ENCODE measurements at regions not wholly inside any gene's neighbourhood (a gene's known extent, or its start where the extent isn't known, plus 50 kb on each side); places are given as distances from the start of the nearest gene placed in this dataset.
"Not testable (repeated sequence)": the region's sequence is repeated elsewhere in the genome, so short reads cannot be mapped to it uniquely, and the experiment has no call there.

DNA sequence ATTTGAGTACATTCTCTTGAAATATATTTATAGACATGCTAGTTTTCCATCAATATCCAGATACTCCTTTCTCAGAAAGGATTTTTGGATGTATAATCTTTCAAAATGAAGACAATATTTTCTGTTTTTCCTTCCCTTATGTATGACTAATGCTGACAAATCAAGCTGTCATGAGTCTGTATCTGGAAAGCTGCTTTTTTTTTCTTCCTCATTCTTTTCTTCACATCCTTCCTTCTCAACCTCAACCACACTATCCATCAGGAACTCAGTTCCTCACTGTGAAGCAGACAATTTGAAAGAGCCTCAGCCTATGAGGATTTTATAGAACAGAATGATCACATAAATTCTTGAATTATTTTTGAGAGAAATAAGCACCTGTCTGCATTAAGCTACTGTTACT, 335.9 kb upstream of the EPHA6 start:
- CTCF ChIA-PET: no interaction called here
- intact Hi-C loops (cut with micrococcal nuclease; ENCODE audit: unreplicated experiment): no loop called here
- DNase-seq (ENCODE audit: low spot score): no peak
- BruUV-seq (replicated peaks): no TSS peak
- Histone ChIP-seq H3K4me1 (ENCODE audit: insufficient read depth, low read length, poor library complexity, severe bottlenecking) (no peaks in the 10 kb centered on the region), H3K27me3 (replicated peaks; ENCODE audit: insufficient read depth, low read depth, low read length, poor library complexity) (no peaks in the 10 kb centered on the region), H3K9me3 (ENCODE audit: low read depth, low read length, poor library complexity, severe bottlenecking) (peaks cover 21% of the 10 kb centered on the region), H3K4me3 (ENCODE audit: low read depth, low read length, poor library complexity, severe bottlenecking) (no peak overlapping the region), H3K27ac (ENCODE audit: low read depth, low read length, poor library complexity, severe bottlenecking) (no peak overlapping the region), H3K36me3 (ENCODE audit: insufficient read depth, low read length, poor library complexity, severe bottlenecking) (no peaks in the 10 kb centered on the region)
- no peak for TF ChIP-seq EZH2 (IDR thresholded peaks at IDR 0.05; ENCODE audit: borderline replicate concordance, low read depth, low read length, poor library complexity, severe bottlenecking)
- TF ChIP-seq, protein P1, sequence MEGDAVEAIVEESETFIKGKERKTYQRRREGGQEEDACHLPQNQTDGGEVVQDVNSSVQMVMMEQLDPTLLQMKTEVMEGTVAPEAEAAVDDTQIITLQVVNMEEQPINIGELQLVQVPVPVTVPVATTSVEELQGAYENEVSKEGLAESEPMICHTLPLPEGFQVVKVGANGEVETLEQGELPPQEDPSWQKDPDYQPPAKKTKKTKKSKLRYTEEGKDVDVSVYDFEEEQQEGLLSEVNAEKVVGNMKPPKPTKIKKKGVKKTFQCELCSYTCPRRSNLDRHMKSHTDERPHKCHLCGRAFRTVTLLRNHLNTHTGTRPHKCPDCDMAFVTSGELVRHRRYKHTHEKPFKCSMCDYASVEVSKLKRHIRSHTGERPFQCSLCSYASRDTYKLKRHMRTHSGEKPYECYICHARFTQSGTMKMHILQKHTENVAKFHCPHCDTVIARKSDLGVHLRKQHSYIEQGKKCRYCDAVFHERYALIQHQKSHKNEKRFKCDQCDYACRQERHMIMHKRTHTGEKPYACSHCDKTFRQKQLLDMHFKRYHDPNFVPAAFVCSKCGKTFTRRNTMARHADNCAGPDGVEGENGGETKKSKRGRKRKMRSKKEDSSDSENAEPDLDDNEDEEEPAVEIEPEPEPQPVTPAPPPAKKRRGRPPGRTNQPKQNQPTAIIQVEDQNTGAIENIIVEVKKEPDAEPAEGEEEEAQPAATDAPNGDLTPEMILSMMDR (conservative IDR thresholded peaks at IDR 0.05; ENCODE audit: low read depth, low read length): no peak
- POLR2A ChIA-PET (ENCODE audit: low non-redundant PET): no interaction called here

DNA sequence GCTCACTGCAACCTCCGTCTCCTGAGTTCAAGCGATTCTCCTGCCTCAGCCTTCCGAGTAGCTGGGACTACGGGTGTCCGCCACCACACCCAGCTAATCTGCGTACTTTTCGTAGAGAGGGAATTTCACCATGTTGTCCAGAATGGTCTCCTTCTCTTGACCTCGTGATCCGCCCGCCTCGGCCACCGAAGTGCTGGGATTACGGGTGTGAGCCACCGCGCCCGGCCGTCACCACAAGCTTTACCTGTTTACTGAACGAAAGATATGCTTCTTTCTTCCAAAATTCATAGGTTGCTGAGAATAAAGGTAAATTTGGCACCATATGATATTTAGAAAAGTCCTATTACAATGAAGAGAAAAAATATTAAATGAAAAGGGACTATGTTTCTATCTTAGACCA, 333.5 kb upstream of the EPHA6 start:
- H3K36me3 ChIP-seq (ENCODE audit: insufficient read depth, low read length, poor library complexity, severe bottlenecking): no peaks in the 10 kb centered on the region
- no peak for DNase-seq (ENCODE audit: low spot score)
- H3K27me3 ChIP-seq (replicated peaks; ENCODE audit: insufficient read depth, low read depth, low read length, poor library complexity): no peaks in the 10 kb centered on the region
- peaks cover 21% of the 10 kb centered on the region for H3K9me3 ChIP-seq (ENCODE audit: low read depth, low read length, poor library complexity, severe bottlenecking)
- no TSS peak for BruUV-seq (replicated peaks)
- H3K4me1 ChIP-seq (ENCODE audit: insufficient read depth, low read length, poor library complexity, severe bottlenecking): no peaks in the 10 kb centered on the region
- H3K27ac ChIP-seq (ENCODE audit: low read depth, low read length, poor library complexity, severe bottlenecking): no peak overlapping the region
- ChIA-PET POLR2A (ENCODE audit: low non-redundant PET) (no interaction called here), CTCF (no interaction called here)
- no peak overlapping the region for H3K4me3 ChIP-seq (ENCODE audit: low read depth, low read length, poor library complexity, severe bottlenecking)
- TF ChIP-seq EZH2 (IDR thresholded peaks at IDR 0.05; ENCODE audit: borderline replicate concordance, low read depth, low read length, poor library complexity, severe bottlenecking): no peak
- TF ChIP-seq, protein P1 (conservative IDR thresholded peaks at IDR 0.05; ENCODE audit: low read depth, low read length): no peak
- intact Hi-C loops (cut with micrococcal nuclease; ENCODE audit: unreplicated experiment): no loop called here

DNA sequence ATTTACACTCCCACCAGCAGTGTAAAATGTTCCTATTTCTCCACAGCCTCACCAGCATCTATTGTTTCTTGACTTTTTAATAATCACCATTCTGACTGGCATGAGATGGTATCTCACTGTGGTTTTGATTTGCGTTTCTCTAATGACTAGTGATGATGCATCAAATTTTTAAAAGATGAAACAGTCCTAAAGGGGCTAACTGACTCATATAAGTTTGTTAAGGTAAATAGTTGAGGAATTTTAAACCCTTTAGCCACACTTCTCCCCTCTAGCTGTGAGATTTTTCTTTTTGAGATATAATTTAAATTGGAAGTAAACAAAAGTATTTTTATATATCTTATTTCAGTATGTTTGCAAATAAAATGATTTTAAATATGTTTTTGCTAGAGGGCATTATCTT, 331.2 kb upstream of the EPHA6 start:
- H3K4me3 ChIP-seq (ENCODE audit: low read depth, low read length, poor library complexity, severe bottlenecking); H3K36me3 ChIP-seq (ENCODE audit: insufficient read depth, low read length, poor library complexity, severe bottlenecking); intact Hi-C loops (cut with micrococcal nuclease; ENCODE audit: unreplicated experiment); H3K27me3 ChIP-seq (replicated peaks; ENCODE audit: insufficient read depth, low read depth, low read length, poor library complexity); DNase-seq (ENCODE audit: low spot score); H3K27ac ChIP-seq (ENCODE audit: low read depth, low read length, poor library complexity, severe bottlenecking); POLR2A ChIA-PET (ENCODE audit: low non-redundant PET); CTCF ChIA-PET; H3K4me1 ChIP-seq (ENCODE audit: insufficient read depth, low read length, poor library complexity, severe bottlenecking); BruUV-seq (replicated peaks): not testable (repeated sequence)
- peaks cover 29% of the 10 kb centered on the region for H3K9me3 ChIP-seq (ENCODE audit: low read depth, low read length, poor library complexity, severe bottlenecking)

DNA sequence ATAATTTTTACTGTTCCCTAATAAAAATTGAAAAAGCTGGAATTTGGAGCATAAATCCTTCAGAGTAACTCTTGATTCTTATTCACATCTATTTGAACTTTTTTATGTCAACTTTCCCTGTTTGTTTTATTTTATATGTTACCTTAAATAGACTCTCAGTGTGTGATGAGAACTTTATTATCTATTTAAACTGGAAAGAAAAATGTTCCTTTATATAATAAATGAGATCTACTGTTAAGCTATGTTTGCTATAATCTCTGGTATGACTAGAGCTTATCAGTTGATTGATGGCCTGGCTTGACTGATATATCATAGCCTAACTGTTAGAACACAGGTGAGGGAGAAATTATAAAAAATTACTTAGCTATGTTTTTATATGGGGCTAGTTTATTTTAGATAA, 330.6 kb upstream of the EPHA6 start:
- H3K27me3 ChIP-seq (replicated peaks; ENCODE audit: insufficient read depth, low read depth, low read length, poor library complexity): no peaks in the 10 kb centered on the region
- DNase-seq (ENCODE audit: low spot score): no peak
- H3K27ac ChIP-seq (ENCODE audit: low read depth, low read length, poor library complexity, severe bottlenecking): no peak overlapping the region
- no peaks in the 10 kb centered on the region for H3K36me3 ChIP-seq (ENCODE audit: insufficient read depth, low read length, poor library complexity, severe bottlenecking)
- ChIA-PET CTCF (no interaction called here), POLR2A (ENCODE audit: low non-redundant PET) (no interaction called here)
- intact Hi-C loops (cut with micrococcal nuclease; ENCODE audit: unreplicated experiment): no loop called here
- TF ChIP-seq, protein P1 (conservative IDR thresholded peaks at IDR 0.05; ENCODE audit: low read depth, low read length): no peak
- no peak for TF ChIP-seq EZH2 (IDR thresholded peaks at IDR 0.05; ENCODE audit: borderline replicate concordance, low read depth, low read length, poor library complexity, severe bottlenecking)
- BruUV-seq (replicated peaks): no TSS peak
- no peaks in the 10 kb centered on the region for H3K4me1 ChIP-seq (ENCODE audit: insufficient read depth, low read length, poor library complexity, severe bottlenecking)
- peaks cover 30% of the 10 kb centered on the region for H3K9me3 ChIP-seq (ENCODE audit: low read depth, low read length, poor library complexity, severe bottlenecking)
- no peak overlapping the region for H3K4me3 ChIP-seq (ENCODE audit: low read depth, low read length, poor library complexity, severe bottlenecking)
